C4-2B (cell line): ENCODE measurements at regions not wholly inside any gene's neighbourhood (a gene's known extent, or its start where the extent isn't known, plus 50 kb on each side); places are given as distances from the start of the nearest gene placed in this dataset.

Source experiments
- H3K27ac ChIP-seq: fragments of 450-650 bp; 2 replicates; pipeline ENCODE4 v1.5.1; 2017
- CTCF ChIP-seq: fragments of 450-650 bp; conservative IDR thresholded peaks from 2 replicates; pipeline ENCODE4 v1.5.1; 2017; ENCODE audit warnings: mild to moderate bottlenecking
- ZFX ChIP-seq: fragments of 450-650 bp; IDR thresholded peaks from 2 replicates; pipeline ENCODE4 v1.6.1; 2017

DNA sequence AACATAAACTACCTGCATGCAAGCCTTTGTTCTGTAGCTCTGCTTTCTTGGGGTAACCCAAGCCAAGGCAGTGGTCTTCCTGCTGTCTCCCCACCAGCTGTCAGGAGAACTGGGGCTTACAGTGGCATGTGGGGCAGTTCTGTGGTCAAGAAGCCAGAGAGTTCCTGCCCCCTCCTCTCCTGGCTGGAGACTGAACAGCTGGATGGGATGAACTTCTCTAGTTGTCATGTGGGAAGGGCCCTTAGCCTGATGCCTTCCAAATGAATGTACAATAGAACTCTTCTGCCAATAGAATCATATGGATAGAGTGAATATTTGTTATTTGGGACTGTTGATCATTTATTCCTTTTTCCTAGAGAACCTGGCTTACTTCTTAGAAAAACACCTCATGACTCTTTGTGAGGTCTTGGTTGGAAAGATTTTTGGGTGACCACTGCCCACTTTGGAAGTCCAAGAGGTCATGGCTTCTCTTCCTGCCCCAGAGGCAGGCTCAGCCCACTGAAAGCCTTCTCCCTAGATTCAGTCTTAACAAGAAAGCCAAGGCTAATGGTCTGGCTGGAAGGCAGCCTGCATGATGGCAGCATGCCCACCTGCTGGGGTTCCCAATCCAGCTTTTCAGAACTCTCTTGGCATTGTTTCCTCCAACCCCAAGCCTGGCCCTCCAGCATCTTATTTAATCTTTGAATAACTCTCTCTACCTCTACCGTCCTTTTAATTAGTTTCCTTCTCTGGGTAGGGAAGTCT, 462.9 kb upstream of the PROK2 start:
- TF ChIP-seq ZFX (no peak), CTCF (no peak)
- H3K27ac ChIP-seq: no peak overlapping the region

GRCh38 chr3:72247126-72247525, 462.2 kb upstream of the PROK2 start:
- H3K27ac ChIP-seq: no peak overlapping the region
- no peak for TF ChIP-seq CTCF
- TF ChIP-seq ZFX: no peak

- no peak for TF ChIP-seq CTCF
- TF ChIP-seq ZFX: no peak
- no peak overlapping the region for H3K27ac ChIP-seq
These were observed 461.7 kb upstream of the PROK2 start for GRCh38 chr3:72246685-72247084.

- no peak overlapping the region for H3K27ac ChIP-seq
- TF ChIP-seq CTCF (no peak), ZFX (no peak)
These were observed 460.3 kb upstream of the PROK2 start for GRCh38 chr3:72245183-72245811.

DNA sequence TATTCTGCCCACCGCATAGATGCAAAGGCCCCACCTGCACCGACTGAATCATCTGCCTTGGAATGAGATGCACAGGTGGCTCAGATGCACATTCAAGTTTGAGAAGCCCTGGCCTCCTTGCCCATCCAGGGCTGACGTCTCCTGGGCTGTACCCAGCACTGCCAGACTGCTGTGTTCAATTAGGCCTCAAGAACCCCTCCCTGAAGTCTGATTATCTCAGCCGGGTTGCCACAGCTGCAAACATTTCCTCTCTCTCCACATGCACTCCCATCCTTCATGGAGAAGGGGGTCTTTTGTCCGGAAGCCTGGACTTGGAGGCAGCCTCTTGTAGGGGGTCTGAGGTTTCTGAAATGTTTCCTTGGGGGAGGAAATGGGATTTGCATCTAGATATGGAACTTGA, 459.4 kb upstream of the PROK2 start:
- TF ChIP-seq ZFX: no peak
- TF ChIP-seq CTCF: no peak
- H3K27ac ChIP-seq: no peak overlapping the region

DNA sequence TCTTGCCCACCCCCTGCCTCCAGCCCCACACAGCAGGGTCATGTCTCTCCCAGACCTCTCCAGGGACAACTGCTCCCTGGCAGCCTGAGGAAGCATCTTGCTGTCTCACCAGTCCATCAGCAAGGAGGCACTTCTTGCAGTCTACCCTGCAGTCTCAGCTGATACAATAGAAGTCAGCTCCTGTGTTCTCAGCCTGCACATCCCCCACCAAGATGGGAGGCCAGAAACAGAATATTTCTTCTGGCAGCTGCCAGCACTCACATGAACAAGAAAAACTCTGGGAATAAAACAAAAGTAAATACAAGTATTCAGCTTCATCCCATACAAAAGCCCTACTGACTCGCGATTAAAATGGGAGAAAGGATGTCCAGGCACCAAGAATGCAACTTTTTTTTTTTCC, 457.4 kb upstream of the PROK2 start:
- no peak overlapping the region for H3K27ac ChIP-seq
- no peak for TF ChIP-seq CTCF
- TF ChIP-seq ZFX: no peak

DNA sequence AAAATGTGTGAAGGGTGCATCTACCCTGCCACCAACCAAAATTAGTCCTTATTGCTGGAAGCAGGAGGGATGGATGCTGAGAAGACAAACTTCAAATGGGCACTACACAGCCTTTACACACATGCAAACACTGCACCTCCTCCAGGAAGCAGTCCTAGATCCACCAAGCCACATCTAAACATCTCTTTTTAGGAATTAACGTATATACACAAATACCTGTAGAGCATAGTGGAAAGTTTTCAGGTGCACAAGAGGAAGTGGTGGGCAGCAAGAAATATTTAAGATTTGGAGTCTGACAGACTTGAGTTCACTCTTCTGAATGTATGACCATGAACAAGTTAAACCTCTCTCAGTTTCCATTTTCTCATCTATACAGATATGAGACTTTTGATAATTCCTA, 456.6 kb upstream of the PROK2 start:
- no peak overlapping the region for H3K27ac ChIP-seq
- TF ChIP-seq ZFX (no peak), CTCF (no peak)
